ENCODE measurements at regions not wholly inside any gene's neighbourhood (a gene's known extent, or its start where the extent isn't known, plus 50 kb on each side); places are given as distances from the start of the nearest gene placed in this dataset.

DNA sequence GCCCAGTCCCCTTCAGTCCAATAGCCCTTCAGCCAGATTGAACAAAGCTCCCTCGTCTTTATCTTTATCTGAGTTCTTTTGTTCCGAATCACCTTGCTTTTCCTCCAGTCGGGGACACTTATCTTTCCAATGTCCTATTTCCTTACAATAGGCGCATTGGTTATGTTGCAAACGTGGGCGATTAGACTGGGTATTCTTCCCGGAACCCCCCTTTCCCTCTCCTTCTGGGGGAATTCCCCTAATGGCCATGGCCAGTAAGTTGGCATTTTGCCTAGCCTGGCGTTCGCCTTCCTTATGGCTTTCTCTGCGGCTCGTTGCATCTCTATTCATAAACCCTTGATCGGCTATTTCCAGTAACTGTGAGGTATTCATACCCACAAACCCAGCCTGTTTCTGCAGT, 82.2 kb upstream of the VEPH1 start:
- TF ChIP-seq, protein P1, sequence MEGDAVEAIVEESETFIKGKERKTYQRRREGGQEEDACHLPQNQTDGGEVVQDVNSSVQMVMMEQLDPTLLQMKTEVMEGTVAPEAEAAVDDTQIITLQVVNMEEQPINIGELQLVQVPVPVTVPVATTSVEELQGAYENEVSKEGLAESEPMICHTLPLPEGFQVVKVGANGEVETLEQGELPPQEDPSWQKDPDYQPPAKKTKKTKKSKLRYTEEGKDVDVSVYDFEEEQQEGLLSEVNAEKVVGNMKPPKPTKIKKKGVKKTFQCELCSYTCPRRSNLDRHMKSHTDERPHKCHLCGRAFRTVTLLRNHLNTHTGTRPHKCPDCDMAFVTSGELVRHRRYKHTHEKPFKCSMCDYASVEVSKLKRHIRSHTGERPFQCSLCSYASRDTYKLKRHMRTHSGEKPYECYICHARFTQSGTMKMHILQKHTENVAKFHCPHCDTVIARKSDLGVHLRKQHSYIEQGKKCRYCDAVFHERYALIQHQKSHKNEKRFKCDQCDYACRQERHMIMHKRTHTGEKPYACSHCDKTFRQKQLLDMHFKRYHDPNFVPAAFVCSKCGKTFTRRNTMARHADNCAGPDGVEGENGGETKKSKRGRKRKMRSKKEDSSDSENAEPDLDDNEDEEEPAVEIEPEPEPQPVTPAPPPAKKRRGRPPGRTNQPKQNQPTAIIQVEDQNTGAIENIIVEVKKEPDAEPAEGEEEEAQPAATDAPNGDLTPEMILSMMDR (conservative IDR thresholded peaks at IDR 0.05): no peak
- TF ChIP-seq ZFX (IDR thresholded peaks at IDR 0.05): no peak
